Panc1 (cell line): ENCODE measurements at regions not wholly inside any gene's neighbourhood (a gene's known extent, or its start where the extent isn't known, plus 50 kb on each side); places are given as distances from the start of the nearest gene placed in this dataset.
"Not testable (repeated sequence)": the region's sequence is repeated elsewhere in the genome, so short reads cannot be mapped to it uniquely, and the experiment has no call there.

Source experiments
- ATAC-seq: fragments of 200-7000 bp; cut with Tn5 transposase; 2 replicates; pipeline ENCODE4 v1.9.1; 2020; ENCODE audit warnings: mild to moderate bottlenecking, moderate library complexity
- BruUV-seq: library from RNA; stranded (reverse); fragments of 400-500 nt; replicated peaks from 2 replicates; lab custom pipeline; 2021; lab: Mats Ljungman, UMichigan
- CTCF ChIA-PET: fragments of 300-600 bp; sonication (Branson Sonifier 250); formaldehyde crosslinking; loops from one replicate; lab custom pipeline; 2022; ENCODE audit warnings: antibody characterized with exemption; lab: Charles Lee
- POLR2A ChIA-PET: fragments of 300-600 bp; sonication (Branson Sonifier 250); formaldehyde crosslinking; loops from one replicate; lab custom pipeline; 2022; ENCODE audit warnings: antibody characterized with exemption; lab: Charles Lee
- DNase-seq: peaks from one replicate; pipeline ENCODE4 v3.0.0-alpha.2; 2010; ENCODE audit warnings: low read depth, low spot score
- H3K27ac ChIP-seq: 2 replicates; pipeline ENCODE4 v1.5.1; 2011; ENCODE audit warnings: mild to moderate bottlenecking, low read length, inconsistent platforms
- H3K27me3 ChIP-seq: fragments of 200-500 bp; sonication (Bioruptor generic); 2 replicates; pipeline ENCODE4 v1.6.0; 2014; ENCODE audit warnings: low read length, inconsistent platforms; ENCODE audit not compliant: control insufficient read depth, insufficient read depth
- H3K36me3 ChIP-seq: fragments of 200-500 bp; sonication (Bioruptor generic); 2 replicates; pipeline ENCODE4 v1.5.1; 2014; ENCODE audit warnings: inconsistent platforms, mild to moderate bottlenecking, low read length, moderate library complexity; ENCODE audit not compliant: control insufficient read depth, insufficient read depth
- H3K4me1 ChIP-seq: 2 replicates; pipeline ENCODE4 v1.5.1; 2011; ENCODE audit warnings: inconsistent platforms, mild to moderate bottlenecking, low read length, moderate library complexity; ENCODE audit not compliant: control insufficient read depth, insufficient read depth
- H3K4me3 ChIP-seq, 2 experiments: 2 replicates each; pipeline ENCODE4 v1.5.1; 2011 to 2012; ENCODE audit warnings: low read depth in 2 of 2, low read length in 2 of 2, mild to moderate bottlenecking in 2 of 2, inconsistent platforms in 1 of 2, moderate library complexity in 1 of 2
- H3K9me3 ChIP-seq: fragments of 200-500 bp; sonication (Bioruptor generic); 2 replicates; pipeline ENCODE4 v1.5.1; 2014; ENCODE audit warnings: low read depth, mild to moderate bottlenecking, inconsistent platforms, low read length, moderate library complexity; ENCODE audit not compliant: control insufficient read depth, insufficient read depth
- POLR2AphosphoS5 ChIP-seq: IDR thresholded peaks from 2 replicates; pipeline ENCODE4 v1.6.1; 2012; ENCODE audit warnings: mild to moderate bottlenecking, low read depth, low read length, moderate library complexity
- SIN3A ChIP-seq: IDR thresholded peaks from 2 replicates; pipeline ENCODE4 v1.6.1; 2012; ENCODE audit warnings: low read depth, mild to moderate bottlenecking, low read length, moderate library complexity, borderline replicate concordance; ENCODE audit not compliant: insufficient read depth
- TCF7L2 ChIP-seq: IDR thresholded peaks from 2 replicates; pipeline ENCODE4 v1.6.1; 2011; ENCODE audit warnings: mild to moderate bottlenecking, low read depth, low read length, inconsistent platforms
- in situ Hi-C: cut with HindIII; loops from 2 replicates; pipeline ENCODE4 v1.10.0; 2016; ENCODE audit warnings: low sequenced_read_pairs, low pct_unique_long_range_greater_than_20kb
- intact Hi-C: fragments of 100-400 bp; cut with micrococcal nuclease; formaldehyde crosslinking; loops from one replicate; pipeline ENCODE4 v1.10.0; 2022; ENCODE audit not compliant: unreplicated experiment
- TF ChIP-seq, protein P1 (sequence below): fragments of 450-650 bp; IDR thresholded peaks from 2 replicates; pipeline ENCODE4 v1.5.1; 2017; ENCODE audit warnings: mild to moderate bottlenecking
- TF ChIP-seq, protein P2 (sequence below), 2 experiments: IDR thresholded peaks; 2 replicates each; pipeline ENCODE4 v1.6.1; 2011 to 2012; ENCODE audit warnings: low read depth in 2 of 2, control low read depth in 1 of 2, low read length in 1 of 2, mild to moderate bottlenecking in 1 of 2, moderate library complexity in 1 of 2; ENCODE audit not compliant: insufficient read depth in 1 of 2

DNA sequence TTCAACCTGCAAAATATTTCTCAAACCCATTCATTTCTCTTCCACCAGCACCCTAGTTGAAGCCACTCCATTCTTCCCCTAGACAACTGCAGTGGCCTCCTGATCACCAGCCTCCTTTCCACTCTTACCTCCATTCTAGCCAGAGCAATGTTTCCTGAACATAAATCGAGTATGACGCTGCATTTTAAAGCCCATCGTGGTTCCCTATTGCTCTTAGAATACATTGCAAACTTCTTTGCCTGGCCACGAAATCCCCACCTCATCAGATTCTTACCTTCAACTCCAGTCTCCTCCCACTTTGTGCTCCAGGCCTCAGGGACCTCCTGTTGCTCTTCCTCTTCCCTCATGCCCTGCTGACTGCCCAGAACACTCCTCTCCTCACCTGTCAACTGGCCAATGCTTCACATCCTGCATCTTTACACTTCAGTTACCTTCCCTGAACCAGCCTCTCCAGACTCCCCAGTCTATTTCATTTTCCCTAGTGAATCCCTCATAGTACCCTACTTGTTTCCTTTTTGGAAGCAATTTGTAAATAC, 176.5 kb upstream of the CTAGE1 start:
- TF ChIP-seq TCF7L2 (no peak), POLR2AphosphoS5 (no peak), SIN3A (no peak)
- TF ChIP-seq, protein P1, sequence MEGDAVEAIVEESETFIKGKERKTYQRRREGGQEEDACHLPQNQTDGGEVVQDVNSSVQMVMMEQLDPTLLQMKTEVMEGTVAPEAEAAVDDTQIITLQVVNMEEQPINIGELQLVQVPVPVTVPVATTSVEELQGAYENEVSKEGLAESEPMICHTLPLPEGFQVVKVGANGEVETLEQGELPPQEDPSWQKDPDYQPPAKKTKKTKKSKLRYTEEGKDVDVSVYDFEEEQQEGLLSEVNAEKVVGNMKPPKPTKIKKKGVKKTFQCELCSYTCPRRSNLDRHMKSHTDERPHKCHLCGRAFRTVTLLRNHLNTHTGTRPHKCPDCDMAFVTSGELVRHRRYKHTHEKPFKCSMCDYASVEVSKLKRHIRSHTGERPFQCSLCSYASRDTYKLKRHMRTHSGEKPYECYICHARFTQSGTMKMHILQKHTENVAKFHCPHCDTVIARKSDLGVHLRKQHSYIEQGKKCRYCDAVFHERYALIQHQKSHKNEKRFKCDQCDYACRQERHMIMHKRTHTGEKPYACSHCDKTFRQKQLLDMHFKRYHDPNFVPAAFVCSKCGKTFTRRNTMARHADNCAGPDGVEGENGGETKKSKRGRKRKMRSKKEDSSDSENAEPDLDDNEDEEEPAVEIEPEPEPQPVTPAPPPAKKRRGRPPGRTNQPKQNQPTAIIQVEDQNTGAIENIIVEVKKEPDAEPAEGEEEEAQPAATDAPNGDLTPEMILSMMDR: no peak
- TF ChIP-seq, protein P2, sequence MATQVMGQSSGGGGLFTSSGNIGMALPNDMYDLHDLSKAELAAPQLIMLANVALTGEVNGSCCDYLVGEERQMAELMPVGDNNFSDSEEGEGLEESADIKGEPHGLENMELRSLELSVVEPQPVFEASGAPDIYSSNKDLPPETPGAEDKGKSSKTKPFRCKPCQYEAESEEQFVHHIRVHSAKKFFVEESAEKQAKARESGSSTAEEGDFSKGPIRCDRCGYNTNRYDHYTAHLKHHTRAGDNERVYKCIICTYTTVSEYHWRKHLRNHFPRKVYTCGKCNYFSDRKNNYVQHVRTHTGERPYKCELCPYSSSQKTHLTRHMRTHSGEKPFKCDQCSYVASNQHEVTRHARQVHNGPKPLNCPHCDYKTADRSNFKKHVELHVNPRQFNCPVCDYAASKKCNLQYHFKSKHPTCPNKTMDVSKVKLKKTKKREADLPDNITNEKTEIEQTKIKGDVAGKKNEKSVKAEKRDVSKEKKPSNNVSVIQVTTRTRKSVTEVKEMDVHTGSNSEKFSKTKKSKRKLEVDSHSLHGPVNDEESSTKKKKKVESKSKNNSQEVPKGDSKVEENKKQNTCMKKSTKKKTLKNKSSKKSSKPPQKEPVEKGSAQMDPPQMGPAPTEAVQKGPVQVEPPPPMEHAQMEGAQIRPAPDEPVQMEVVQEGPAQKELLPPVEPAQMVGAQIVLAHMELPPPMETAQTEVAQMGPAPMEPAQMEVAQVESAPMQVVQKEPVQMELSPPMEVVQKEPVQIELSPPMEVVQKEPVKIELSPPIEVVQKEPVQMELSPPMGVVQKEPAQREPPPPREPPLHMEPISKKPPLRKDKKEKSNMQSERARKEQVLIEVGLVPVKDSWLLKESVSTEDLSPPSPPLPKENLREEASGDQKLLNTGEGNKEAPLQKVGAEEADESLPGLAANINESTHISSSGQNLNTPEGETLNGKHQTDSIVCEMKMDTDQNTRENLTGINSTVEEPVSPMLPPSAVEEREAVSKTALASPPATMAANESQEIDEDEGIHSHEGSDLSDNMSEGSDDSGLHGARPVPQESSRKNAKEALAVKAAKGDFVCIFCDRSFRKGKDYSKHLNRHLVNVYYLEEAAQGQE (IDR thresholded peaks at IDR 0.05; ENCODE audit: insufficient read depth in 1 of 2, low read depth in 2 of 2, low read length in 1 of 2): no peak
- Histone ChIP-seq H3K9me3 (no peaks in the 10 kb centered on the region), H3K27ac (no peak overlapping the region), H3K27me3 (peaks cover 2% of the 10 kb centered on the region; the same call in 1 of the 2 replicates), H3K36me3 (no peaks in the 10 kb centered on the region), H3K4me1 (no peaks in the 10 kb centered on the region), H3K4me3 (no peak overlapping the region)
- intact Hi-C loops: no loop called here
- no TSS peak for BruUV-seq
- in situ Hi-C loops: no loop called here
- ATAC-seq (no peak), DNase-seq (no peak)
- POLR2A ChIA-PET: no interaction called here
- CTCF ChIA-PET: no interaction called here

DNA sequence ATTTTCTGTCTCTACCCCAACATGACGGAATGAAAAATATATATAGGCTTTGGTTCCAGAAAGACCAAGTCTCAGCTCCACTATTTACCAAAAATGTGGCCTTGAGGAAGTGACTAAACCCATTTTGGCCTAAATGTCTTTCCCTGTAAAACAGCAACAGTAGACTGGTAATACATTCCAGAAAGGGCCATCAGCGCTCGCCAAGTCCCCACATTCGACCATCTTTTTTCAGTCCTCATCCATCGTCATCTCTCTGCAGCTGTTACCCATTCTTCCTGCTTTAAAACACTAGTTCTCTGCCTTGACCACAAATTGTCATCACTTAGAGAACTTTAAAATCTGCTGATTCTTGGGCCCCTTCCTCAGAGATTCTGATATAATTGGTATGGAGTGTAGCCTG, 183.8 kb upstream of the CTAGE1 start:
- in situ Hi-C loops: no loop called here
- DNase-seq (no peak), ATAC-seq (no peak)
- no TSS peak for BruUV-seq
- H3K27ac ChIP-seq: no peak overlapping the region
- no peaks in the 10 kb centered on the region for H3K9me3 ChIP-seq
- CTCF ChIA-PET: no interaction called here
- H3K27me3 ChIP-seq: peaks cover 2% of the 10 kb centered on the region
- no peaks in the 10 kb centered on the region for H3K4me1 ChIP-seq
- intact Hi-C loops: no loop called here
- POLR2A ChIA-PET: no interaction called here
- no peak overlapping the region for H3K4me3 ChIP-seq
- TF ChIP-seq TCF7L2 (no peak), POLR2AphosphoS5 (no peak), SIN3A (no peak)
- TF ChIP-seq, protein P2 (IDR thresholded peaks at IDR 0.05; ENCODE audit: insufficient read depth in 1 of 2, low read depth in 2 of 2, low read length in 1 of 2): no peak
- TF ChIP-seq, protein P1: no peak
- no peaks in the 10 kb centered on the region for H3K36me3 ChIP-seq

DNA sequence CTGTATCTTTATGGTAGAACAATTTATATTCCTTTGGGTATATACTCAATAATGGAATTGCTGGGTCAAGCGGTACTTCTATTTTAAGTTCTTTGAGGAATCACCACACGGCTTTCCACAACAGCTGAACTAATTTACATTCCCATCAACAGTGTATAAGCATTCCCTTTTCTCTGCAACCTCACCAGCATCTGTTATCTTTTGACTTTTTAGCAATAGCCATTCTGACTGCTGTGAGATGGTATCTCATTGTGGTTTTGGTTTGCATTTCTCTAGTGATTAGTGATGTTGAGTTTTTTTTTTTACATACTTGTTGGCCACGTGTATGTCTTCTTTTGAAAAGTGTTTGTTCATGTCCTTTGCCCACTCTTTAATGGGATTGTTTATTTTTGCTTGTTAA, 184.7 kb upstream of the CTAGE1 start:
- H3K4me3 ChIP-seq, ATAC-seq, POLR2A ChIA-PET, intact Hi-C loops, in situ Hi-C loops, H3K27ac ChIP-seq, H3K27me3 ChIP-seq, CTCF ChIA-PET, H3K9me3 ChIP-seq, H3K36me3 ChIP-seq, H3K4me1 ChIP-seq, DNase-seq, BruUV-seq: not testable (repeated sequence)
